MM.1S (cell line): ENCODE measurements at regions not wholly inside any gene's neighbourhood (a gene's known extent, or its start where the extent isn't known, plus 50 kb on each side); places are given as distances from the start of the nearest gene placed in this dataset.
A peak's percentile ranks its signal among the peaks of the same experiment; 100 is the strongest.

ENCODE experiments used
- DNase-seq: peaks from one replicate; pipeline ENCODE4 v3.0.0-alpha.2; 2015
- H2AFZ ChIP-seq: fragments of 300-600 bp; sonication (generic); 2 replicates; pipeline ENCODE4 v1.6.0; 2016; ENCODE audit warnings: antibody characterized with exemption, low read length
- H3F3A ChIP-seq: fragments of 300-600 bp; sonication (generic); 2 replicates; pipeline ENCODE4 v1.6.1; 2016; ENCODE audit warnings: mild to moderate bottlenecking, antibody characterized with exemption, low read length, moderate library complexity, mixed read lengths; ENCODE audit not compliant: insufficient read depth
- H3K27ac ChIP-seq: fragments of 300-600 bp; sonication (generic); 2 replicates; pipeline ENCODE4 v1.5.1; 2016; ENCODE audit warnings: mild to moderate bottlenecking, low read length
- H3K27me3 ChIP-seq: fragments of 300-600 bp; sonication (generic); replicated peaks from 2 replicates; pipeline ENCODE4 v1.6.0; 2016; ENCODE audit warnings: low read length; ENCODE audit not compliant: insufficient read depth
- H3K36me3 ChIP-seq: fragments of 300-600 bp; sonication (generic); replicated peaks from 2 replicates; pipeline ENCODE4 v1.6.1; 2016; ENCODE audit warnings: mild to moderate bottlenecking, low read length, mixed read lengths; ENCODE audit not compliant: insufficient read depth
- H3K4me1 ChIP-seq: fragments of 300-600 bp; sonication (generic); 2 replicates; pipeline ENCODE4 v1.6.1; 2016; ENCODE audit warnings: low read length, mixed read lengths
- H3K4me2 ChIP-seq: fragments of 300-600 bp; sonication (generic); 2 replicates; pipeline ENCODE4 v1.6.0; 2016; ENCODE audit warnings: low read depth, low read length
- H3K4me3 ChIP-seq: fragments of 300-600 bp; sonication (generic); 2 replicates; pipeline ENCODE4 v1.5.1; 2016; ENCODE audit warnings: low read length, mixed read lengths
- H3K79me2 ChIP-seq: fragments of 300-600 bp; sonication (generic); 2 replicates; pipeline ENCODE4 v1.6.1; 2016; ENCODE audit warnings: mixed run types, low read length, mixed read lengths
- H3K9ac ChIP-seq: fragments of 300-600 bp; sonication (generic); 2 replicates; pipeline ENCODE4 v1.6.1; 2016; ENCODE audit warnings: low read length, mixed read lengths
- H3K9me2 ChIP-seq: fragments of 300-600 bp; sonication (generic); replicated peaks from 2 replicates; pipeline ENCODE4 v1.6.1; 2016; ENCODE audit warnings: mild to moderate bottlenecking, low read length, mixed read lengths; ENCODE audit not compliant: insufficient read depth
- H3K9me3 ChIP-seq: fragments of 300-600 bp; sonication (generic); replicated peaks from 2 replicates; pipeline ENCODE4 v1.6.1; 2016; ENCODE audit warnings: mild to moderate bottlenecking, low read length, mixed read lengths; ENCODE audit not compliant: insufficient read depth
- H4K20me1 ChIP-seq: fragments of 300-600 bp; sonication (generic); 2 replicates; pipeline ENCODE4 v1.6.1; 2016; ENCODE audit warnings: mild to moderate bottlenecking, low read length, moderate library complexity, mixed read lengths; ENCODE audit not compliant: insufficient read depth
- CTCF ChIP-seq: fragments of 300-600 bp; sonication (generic); IDR thresholded peaks from 2 replicates; pipeline ENCODE4 v1.5.1; 2016; ENCODE audit warnings: antibody characterized with exemption, low read length, mixed read lengths
- EZH2 ChIP-seq: fragments of 300-600 bp; sonication (generic); optimal IDR thresholded peaks from 2 replicates; pipeline ENCODE3; 2017; ENCODE audit warnings: low read depth, mild to moderate bottlenecking, antibody characterized with exemption, low read length, mixed read lengths
- EZH2phosphoT487 ChIP-seq: fragments of 300-600 bp; sonication (generic); IDR thresholded peaks from 2 replicates; pipeline ENCODE4 v1.6.1; 2018; ENCODE audit warnings: antibody characterized with exemption, low read length

GRCh38 chr3:157810924-157811718 is 295.1 kb downstream of the SHOX2 start:
- Histone ChIP-seq H3K9me3 (no peaks in the 10 kb centered on the region), H3K79me2 (no peaks in the 10 kb centered on the region), H2AFZ (no peak overlapping the region), H3F3A (no peaks in the 10 kb centered on the region), H3K27me3 (no peaks in the 10 kb centered on the region), H3K36me3 (no peaks in the 10 kb centered on the region), H3K9ac (no peak overlapping the region), H4K20me1 (no peaks in the 10 kb centered on the region), H3K27ac (no peak overlapping the region), H3K9me2 (no peaks in the 10 kb centered on the region), H3K4me1 (no peaks in the 10 kb centered on the region), H3K4me3 (no peak overlapping the region), H3K4me2 (peak overlapping the region; percentile 24; the same call in 1 of the 2 replicates)
- TF ChIP-seq CTCF (no peak), EZH2phosphoT487 (no peak), EZH2 (no peak)
- DNase-seq = peak; percentile 54

GRCh38 chr3:157807280-157807679 is 298.9 kb downstream of the SHOX2 start:
- no peak overlapping the region for H3K9ac ChIP-seq
- H3K9me3 ChIP-seq = no peaks in the 10 kb centered on the region
- no peak overlapping the region for H2AFZ ChIP-seq
- no peak overlapping the region for H3K4me3 ChIP-seq
- no peaks in the 10 kb centered on the region for H3F3A ChIP-seq
- no peak for TF ChIP-seq CTCF
- no peaks in the 10 kb centered on the region for H3K36me3 ChIP-seq
- H3K79me2 ChIP-seq = no peaks in the 10 kb centered on the region
- H4K20me1 ChIP-seq = no peaks in the 10 kb centered on the region
- H3K4me1 ChIP-seq = no peaks in the 10 kb centered on the region
- no peak for DNase-seq
- no peaks in the 10 kb centered on the region for H3K27me3 ChIP-seq
- no peak overlapping the region for H3K4me2 ChIP-seq
- no peak overlapping the region for H3K27ac ChIP-seq
- no peaks in the 10 kb centered on the region for H3K9me2 ChIP-seq

GRCh38 chr3:157805538-157805937 is 300.7 kb downstream of the SHOX2 start:
- H3K27me3 ChIP-seq = no peaks in the 10 kb centered on the region
- H3K4me3 ChIP-seq = no peak overlapping the region
- H3K9me2 ChIP-seq = no peaks in the 10 kb centered on the region
- no peak overlapping the region for H3K9ac ChIP-seq
- H2AFZ ChIP-seq = no peak overlapping the region
- H4K20me1 ChIP-seq = no peaks in the 10 kb centered on the region
- H3K27ac ChIP-seq = no peak overlapping the region
- H3K79me2 ChIP-seq = no peaks in the 10 kb centered on the region
- H3K4me1 ChIP-seq = no peaks in the 10 kb centered on the region
- no peaks in the 10 kb centered on the region for H3K36me3 ChIP-seq
- DNase-seq = no peak
- H3K4me2 ChIP-seq = no peak overlapping the region
- no peaks in the 10 kb centered on the region for H3K9me3 ChIP-seq
- H3F3A ChIP-seq = no peaks in the 10 kb centered on the region
- TF ChIP-seq EZH2phosphoT487 = no peak

- no peak for DNase-seq
- no peak overlapping the region for H2AFZ ChIP-seq
- H3F3A ChIP-seq = no peaks in the 10 kb centered on the region
- no peaks in the 10 kb centered on the region for H3K79me2 ChIP-seq
- H3K9me2 ChIP-seq = no peaks in the 10 kb centered on the region
- H3K4me2 ChIP-seq = no peak overlapping the region
- H3K9ac ChIP-seq = no peak overlapping the region
- no peaks in the 10 kb centered on the region for H3K4me1 ChIP-seq
- H3K9me3 ChIP-seq = no peaks in the 10 kb centered on the region
- no peaks in the 10 kb centered on the region for H3K27me3 ChIP-seq
- no peak overlapping the region for H3K4me3 ChIP-seq
- TF ChIP-seq EZH2 (no peak), EZH2phosphoT487 (no peak)
- H3K36me3 ChIP-seq = no peaks in the 10 kb centered on the region
- no peaks in the 10 kb centered on the region for H4K20me1 ChIP-seq
- no peak overlapping the region for H3K27ac ChIP-seq
Measured at GRCh38 chr3:157794771-157795170, 291.6 kb upstream of the VEPH1 start.
